ENCODE measurements at regions not wholly inside any gene's neighbourhood (a gene's known extent, or its start where the extent isn't known, plus 50 kb on each side); places are given as distances from the start of the nearest gene placed in this dataset.
"Not testable (repeated sequence)": the region's sequence is repeated elsewhere in the genome, so short reads cannot be mapped to it uniquely, and the experiment has no call there.

GRCh38 chr4:158036998-158037397 is 135.8 kb downstream of the GASK1B start:
- TF ChIP-seq, protein P1, sequence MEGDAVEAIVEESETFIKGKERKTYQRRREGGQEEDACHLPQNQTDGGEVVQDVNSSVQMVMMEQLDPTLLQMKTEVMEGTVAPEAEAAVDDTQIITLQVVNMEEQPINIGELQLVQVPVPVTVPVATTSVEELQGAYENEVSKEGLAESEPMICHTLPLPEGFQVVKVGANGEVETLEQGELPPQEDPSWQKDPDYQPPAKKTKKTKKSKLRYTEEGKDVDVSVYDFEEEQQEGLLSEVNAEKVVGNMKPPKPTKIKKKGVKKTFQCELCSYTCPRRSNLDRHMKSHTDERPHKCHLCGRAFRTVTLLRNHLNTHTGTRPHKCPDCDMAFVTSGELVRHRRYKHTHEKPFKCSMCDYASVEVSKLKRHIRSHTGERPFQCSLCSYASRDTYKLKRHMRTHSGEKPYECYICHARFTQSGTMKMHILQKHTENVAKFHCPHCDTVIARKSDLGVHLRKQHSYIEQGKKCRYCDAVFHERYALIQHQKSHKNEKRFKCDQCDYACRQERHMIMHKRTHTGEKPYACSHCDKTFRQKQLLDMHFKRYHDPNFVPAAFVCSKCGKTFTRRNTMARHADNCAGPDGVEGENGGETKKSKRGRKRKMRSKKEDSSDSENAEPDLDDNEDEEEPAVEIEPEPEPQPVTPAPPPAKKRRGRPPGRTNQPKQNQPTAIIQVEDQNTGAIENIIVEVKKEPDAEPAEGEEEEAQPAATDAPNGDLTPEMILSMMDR (IDR thresholded peaks at IDR 0.05), result no peak
- Histone ChIP-seq H3K9me3 (peaks cover 0 to 38% (median 8%) of the 10 kb centered on the region in 11 donors), H3K4me1 (peaks cover 0 to 24% (median 13%) of the 10 kb centered on the region in 9 donors), H3K36me3 (no peaks in the 10 kb centered on the region), H3K4me3 (no peak overlapping the region), H3K27me3 (no peaks in the 10 kb centered on the region), H3K27ac (no peak overlapping the region)
- WGBS, 2 donors, result 89 to 97% methylated on average over 1 of the region's 1 CpG
- intact Hi-C loops (cut with DNase I), result no loop called here
- DNase-seq (no peak), ATAC-seq (no peak)

- H3K27ac ChIP-seq, result no peak overlapping the region
- peaks cover 0 to 25% (median 13%) of the 10 kb centered on the region in 9 donors for H3K4me1 ChIP-seq
- TF ChIP-seq, protein P1 (IDR thresholded peaks at IDR 0.05), result no peak
- ATAC-seq, result no peak
- H3K9me3 ChIP-seq, result peaks cover 0 to 38% (median 8%) of the 10 kb centered on the region in 11 donors
- DNase-seq, result no peak
- no peak overlapping the region for H3K4me3 ChIP-seq
- intact Hi-C loops (cut with DNase I), result no loop called here
- 97 to 98% methylated on average over 2 of the region's 2 CpGs for WGBS, 2 donors
- no peaks in the 10 kb centered on the region for H3K36me3 ChIP-seq
- no peaks in the 10 kb centered on the region for H3K27me3 ChIP-seq
Observed at GRCh38 chr4:158035662-158036195, 137.1 kb downstream of the GASK1B start.

DNA sequence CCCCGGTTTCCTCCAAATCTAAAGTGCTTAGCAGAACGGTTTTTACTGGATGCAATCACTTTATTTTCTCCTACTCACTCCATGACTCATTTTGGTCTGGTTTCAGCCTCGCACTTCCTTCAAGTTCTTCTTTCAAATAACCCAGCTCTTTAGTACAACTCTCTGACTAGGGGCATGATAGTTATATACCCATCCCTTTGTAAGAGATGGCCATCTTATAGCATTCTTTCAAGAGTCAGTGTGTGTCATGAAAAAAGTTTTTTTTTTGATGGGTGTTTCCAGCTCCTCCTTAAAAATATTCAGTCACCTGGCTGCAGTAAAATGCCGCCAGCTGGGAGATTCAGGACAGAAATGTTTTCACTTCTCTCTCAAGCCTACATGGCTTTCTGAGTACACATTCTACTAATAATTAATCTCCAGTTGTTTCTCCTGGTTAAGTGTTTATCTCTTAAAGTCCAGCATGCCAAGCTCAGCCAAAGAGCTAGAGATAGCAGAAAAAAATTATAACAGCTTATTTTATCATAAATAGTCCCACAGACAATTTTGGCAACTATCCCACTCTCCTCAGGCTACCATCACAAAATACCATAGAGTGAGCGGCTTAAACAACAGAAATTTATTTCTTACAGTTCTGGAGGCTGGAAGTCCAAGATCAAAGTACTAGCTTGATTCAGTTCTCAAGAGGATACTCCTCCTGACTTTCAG is 139.3 kb downstream of the GASK1B start:
- Histone ChIP-seq H3K9me3 (peaks cover 0 to 26% (median 7%) of the 10 kb centered on the region in 11 donors), H3K4me1 (peaks cover 0 to 33% (median 13%) of the 10 kb centered on the region in 9 donors), H3K4me3 (peak overlapping the region in 1 of 10 donors; percentile 4), H3K36me3 (no peaks in the 10 kb centered on the region), H3K27me3 (no peaks in the 10 kb centered on the region), H3K27ac (peak overlapping the region in 8 of 10 donors; percentile 27 to 80 (median 66))
- WGBS, 2 donors, result 46 to 62% methylated on average over 5 of the region's 5 CpGs
- intact Hi-C loops (cut with DNase I), result no loop called here
- TF ChIP-seq, protein P1 (IDR thresholded peaks at IDR 0.05), result no peak
- peak in 1 of 2 donors; percentile 29 for DNase-seq
- peak in 7 of 8 donors; percentile 61 to 85 (median 75) for ATAC-seq

DNA sequence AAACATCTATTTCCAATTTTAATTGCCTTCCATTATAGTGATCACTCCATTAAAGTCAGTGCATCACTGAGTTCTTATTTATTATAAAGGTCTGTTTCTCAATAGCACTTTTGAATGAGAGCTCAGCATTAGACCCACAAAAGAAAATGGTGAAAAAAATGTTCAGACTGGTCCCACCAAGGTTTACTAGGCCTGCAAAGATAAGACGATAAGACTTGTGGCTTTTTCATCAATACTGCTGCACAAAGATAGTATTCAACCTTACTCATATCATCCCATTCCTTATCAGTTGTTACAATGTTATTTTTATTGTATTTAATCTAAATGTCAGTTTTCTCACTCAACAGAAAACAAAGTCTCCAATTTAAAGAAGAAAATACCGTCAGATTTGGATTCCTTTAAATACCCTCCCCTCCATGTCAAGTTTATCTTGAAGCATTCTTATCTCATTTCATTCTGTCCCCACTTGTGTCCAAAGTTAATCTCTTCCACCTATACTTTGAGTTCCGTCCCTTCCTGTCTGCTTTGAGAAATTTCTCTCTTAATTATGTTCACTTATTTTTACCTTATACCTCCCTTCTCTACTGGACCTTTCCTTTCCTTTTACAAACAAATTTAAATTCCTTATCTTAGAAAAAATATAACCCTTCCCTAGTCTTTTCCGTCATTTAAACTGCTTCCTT is 140.0 kb downstream of the GASK1B start:
- peak in 2 of 8 donors; percentile 18 to 40 for ATAC-seq
- peaks cover 0 to 26% (median 10%) of the 10 kb centered on the region in 11 donors for H3K9me3 ChIP-seq
- H3K36me3 ChIP-seq, result no peaks in the 10 kb centered on the region
- H3K27ac ChIP-seq, result peak overlapping the region in 9 of 10 donors; percentile 27 to 80 (median 65)
- DNase-seq, result no peak
- no peak overlapping the region for H3K4me3 ChIP-seq
- peaks cover 0 to 33% (median 13%) of the 10 kb centered on the region in 9 donors for H3K4me1 ChIP-seq
- 44 to 54% methylated on average over 4 of the region's 4 CpGs for WGBS, 2 donors
- no peaks in the 10 kb centered on the region for H3K27me3 ChIP-seq
- TF ChIP-seq, protein P1 (IDR thresholded peaks at IDR 0.05), result no peak
- intact Hi-C loops (cut with DNase I), result no loop called here

DNA sequence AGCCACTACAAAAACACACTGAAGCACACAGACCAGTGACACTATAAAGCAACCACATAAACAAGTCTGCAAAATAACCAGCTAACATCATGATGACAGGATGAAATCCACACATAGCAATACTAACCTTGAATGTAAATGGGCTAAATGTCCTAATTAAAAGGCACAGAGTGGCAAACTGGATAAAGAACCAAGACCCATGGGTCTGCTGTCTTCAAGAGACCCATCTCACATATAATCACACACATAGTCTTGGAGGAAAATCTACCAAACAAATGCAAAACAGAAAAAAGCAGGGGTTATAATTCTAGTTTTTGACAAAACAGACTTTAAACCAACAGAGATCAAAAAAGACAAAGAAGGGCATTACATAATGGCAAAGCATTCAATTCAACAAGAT is 144.4 kb downstream of the GASK1B start:
- Histone ChIP-seq H3K9me3 (peaks cover 0 to 25% (median 13%) of the 10 kb centered on the region in 11 donors), H3K4me1 (peaks cover 0 to 24% (median 8%) of the 10 kb centered on the region in 9 donors)
- H3K36me3 ChIP-seq; H3K27me3 ChIP-seq; DNase-seq; ATAC-seq; H3K27ac ChIP-seq; H3K4me3 ChIP-seq; intact Hi-C loops (cut with DNase I): not testable (repeated sequence)
